ENCODE measurements at regions not wholly inside any gene's neighbourhood (a gene's known extent, or its start where the extent isn't known, plus 50 kb on each side); places are given as distances from the start of the nearest gene placed in this dataset.

- Histone ChIP-seq H3K27me3 (no peaks in the 10 kb centered on the region), H3K36me3 (no peaks in the 10 kb centered on the region), H3K27ac (no peak overlapping the region), H3K9me3 (no peaks in the 10 kb centered on the region), H3K4me1 (no peaks in the 10 kb centered on the region), H3K4me3 (no peak overlapping the region)
- TF ChIP-seq POLR2A (IDR thresholded peaks at IDR 0.05) (no peak), CTCF (IDR thresholded peaks at IDR 0.05) (no peak)
- intact Hi-C loops (cut with DNase I; ENCODE audit: low total_unique reads) = no loop called here
- DNase-seq = no peak
Observed at GRCh38 chr6:17004269-17004668, 97.6 kb upstream of the STMND1 start.

GRCh38 chr6:17002123-17002522 lies 99.7 kb upstream of the STMND1 start:
- TF ChIP-seq POLR2A (IDR thresholded peaks at IDR 0.05) = no peak
- no peak for TF ChIP-seq CTCF (IDR thresholded peaks at IDR 0.05)
- Histone ChIP-seq H3K27ac (no peak overlapping the region), H3K27me3 (no peaks in the 10 kb centered on the region), H3K4me3 (no peak overlapping the region), H3K4me1 (no peaks in the 10 kb centered on the region), H3K9me3 (no peaks in the 10 kb centered on the region), H3K36me3 (no peaks in the 10 kb centered on the region)
- intact Hi-C loops (cut with DNase I; ENCODE audit: low total_unique reads) = no loop called here
- DNase-seq = no peak

- Histone ChIP-seq H3K4me1 (no peaks in the 10 kb centered on the region), H3K27ac (no peak overlapping the region), H3K27me3 (no peaks in the 10 kb centered on the region), H3K4me3 (no peak overlapping the region), H3K36me3 (no peaks in the 10 kb centered on the region), H3K9me3 (no peaks in the 10 kb centered on the region)
- no peak for DNase-seq
- intact Hi-C loops (cut with DNase I; ENCODE audit: low total_unique reads) = no loop called here
- TF ChIP-seq CTCF (IDR thresholded peaks at IDR 0.05) (no peak), POLR2A (IDR thresholded peaks at IDR 0.05) (no peak)
Observed at GRCh38 chr6:17001188-17001587, 100.7 kb upstream of the STMND1 start.

- no peaks in the 10 kb centered on the region for H3K36me3 ChIP-seq
- no peaks in the 10 kb centered on the region for H3K4me1 ChIP-seq
- no peaks in the 10 kb centered on the region for H3K9me3 ChIP-seq
- no peaks in the 10 kb centered on the region for H3K27me3 ChIP-seq
- no peak for TF ChIP-seq CTCF (IDR thresholded peaks at IDR 0.05)
- TF ChIP-seq POLR2A (IDR thresholded peaks at IDR 0.05) = no peak
- DNase-seq = no peak
- H3K4me3 ChIP-seq = no peak overlapping the region
- H3K27ac ChIP-seq = no peak overlapping the region
- intact Hi-C loops (cut with DNase I; ENCODE audit: low total_unique reads) = no loop called here
Observed at GRCh38 chr6:16999491-17000436, 102.1 kb upstream of the STMND1 start.

- H3K27ac ChIP-seq = no peak overlapping the region
- H3K9me3 ChIP-seq = no peaks in the 10 kb centered on the region
- no peaks in the 10 kb centered on the region for H3K36me3 ChIP-seq
- DNase-seq = no peak
- TF ChIP-seq POLR2A (IDR thresholded peaks at IDR 0.05) = no peak
- TF ChIP-seq CTCF (IDR thresholded peaks at IDR 0.05) = no peak
- intact Hi-C loops (cut with DNase I; ENCODE audit: low total_unique reads) = no loop called here
- no peak overlapping the region for H3K4me3 ChIP-seq
- H3K27me3 ChIP-seq = no peaks in the 10 kb centered on the region
- no peaks in the 10 kb centered on the region for H3K4me1 ChIP-seq
Observed at GRCh38 chr6:16998461-16998860, 103.4 kb upstream of the STMND1 start.
